Stomach (tissue), 4 donors: ENCODE measurements at regions not wholly inside any gene's neighbourhood (a gene's known extent, or its start where the extent isn't known, plus 50 kb on each side); places are given as distances from the start of the nearest gene placed in this dataset.

ENCODE experiments used
- CTCF ChIP-seq, 7 experiments: fragments of 450-650 bp in 4 of 7; fragments of 200-600 bp in 3 of 7; sonication (generic) in 3 of 7; IDR thresholded peaks; one replicate each; pipeline ENCODE4 v1.5.1; 2016 to 2019; ENCODE audit warnings: antibody characterized with exemption in 7 of 7, control low read depth in 2 of 7, mild to moderate bottlenecking in 1 of 7
- POLR2AphosphoS5 ChIP-seq, 3 donors: sonication (generic); formaldehyde crosslinking; IDR thresholded peaks; one replicate each; pipeline ENCODE4 v1.6.1; 2016; ENCODE audit warnings: antibody characterized with exemption in 3 of 3

DNA sequence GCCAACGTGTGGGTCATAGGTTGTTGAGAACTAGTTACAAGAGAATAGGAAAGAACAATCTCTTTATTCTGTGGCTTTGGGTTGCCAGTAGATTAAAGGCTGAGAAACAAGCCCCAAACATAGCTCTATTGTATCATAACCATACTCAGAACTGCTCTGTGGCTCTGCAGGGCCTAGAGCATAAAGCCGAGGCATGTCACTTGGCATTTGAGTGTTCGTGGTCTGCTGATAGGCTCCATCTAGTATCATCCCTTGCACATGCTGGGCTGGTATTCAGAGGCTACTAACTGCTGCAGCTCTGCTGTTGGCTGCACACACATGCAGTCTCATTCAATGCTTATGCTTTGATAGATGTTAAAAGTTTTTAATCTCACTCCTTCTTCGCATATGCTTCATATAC is 157.9 kb downstream of the OGFRL1 start:
- no peak for TF ChIP-seq POLR2AphosphoS5 (IDR thresholded peaks at IDR 0.05)
- TF ChIP-seq CTCF (IDR thresholded peaks at IDR 0.05) = no peak
